ENCODE measurements at regions not wholly inside any gene's neighbourhood (a gene's known extent, or its start where the extent isn't known, plus 50 kb on each side); places are given as distances from the start of the nearest gene placed in this dataset.

GRCh38 chr9:88280816-88281382 is 107.3 kb upstream of the SPIN1 start:
- H3K9me3 ChIP-seq (ENCODE audit: insufficient read depth, low read length, severe bottlenecking) = no peaks in the 10 kb centered on the region
- no peaks in the 10 kb centered on the region for H3K79me2 ChIP-seq (ENCODE audit: insufficient read depth, low read length)
- ATAC-seq (ENCODE audit: insufficient read depth, low read depth) = peak; percentile 42; the same call in 1 of the 3 replicates
- H3K4me3 ChIP-seq (ENCODE audit: low read depth in 1 of 2, low read length in 2 of 2) = no peak overlapping the region
- no peak overlapping the region for H3K9ac ChIP-seq (ENCODE audit: low read depth, low read length)
- no peaks in the 10 kb centered on the region for H3K36me3 ChIP-seq (ENCODE audit: insufficient read depth, low read length)
- H2AFZ ChIP-seq (ENCODE audit: low read depth, low read length) = no peak overlapping the region
- peak; percentile 24 for TF ChIP-seq CTCF (IDR thresholded peaks at IDR 0.05; ENCODE audit: borderline replicate concordance, extremely low read depth, low read length, poor library complexity, severe bottlenecking)
- no peak for TF ChIP-seq EZH2 (IDR thresholded peaks at IDR 0.05; ENCODE audit: borderline replicate concordance, low read depth, low read length, severe bottlenecking)
- H3K4me2 ChIP-seq (ENCODE audit: insufficient read depth, low read length) = no peak overlapping the region
- H4K20me1 ChIP-seq (ENCODE audit: insufficient read depth, low read length) = no peaks in the 10 kb centered on the region
- H3K4me1 ChIP-seq (ENCODE audit: insufficient read depth, low read length) = no peaks in the 10 kb centered on the region
- H3K27ac ChIP-seq (ENCODE audit: low read length) = no peak overlapping the region
- no peaks in the 10 kb centered on the region for H3K27me3 ChIP-seq (ENCODE audit: insufficient read depth, low read length, poor library complexity)
- peak; percentile 17 for DNase-seq

GRCh38 chr9:88278036-88278435 is 110.2 kb upstream of the SPIN1 start:
- H3K36me3 ChIP-seq (ENCODE audit: insufficient read depth, low read length) = no peaks in the 10 kb centered on the region
- H3K9ac ChIP-seq (ENCODE audit: low read depth, low read length) = no peak overlapping the region
- H4K20me1 ChIP-seq (ENCODE audit: insufficient read depth, low read length) = no peaks in the 10 kb centered on the region
- no peak overlapping the region for H3K4me2 ChIP-seq (ENCODE audit: insufficient read depth, low read length)
- no peak overlapping the region for H3K27ac ChIP-seq (ENCODE audit: low read length)
- H3K4me3 ChIP-seq (ENCODE audit: low read depth in 1 of 2, low read length in 2 of 2) = no peak overlapping the region
- no peaks in the 10 kb centered on the region for H3K79me2 ChIP-seq (ENCODE audit: insufficient read depth, low read length)
- no peak overlapping the region for H2AFZ ChIP-seq (ENCODE audit: low read depth, low read length)
- TF ChIP-seq EZH2 (IDR thresholded peaks at IDR 0.05; ENCODE audit: borderline replicate concordance, low read depth, low read length, severe bottlenecking) = no peak
- no peaks in the 10 kb centered on the region for H3K9me3 ChIP-seq (ENCODE audit: insufficient read depth, low read length, severe bottlenecking)
- no peaks in the 10 kb centered on the region for H3K4me1 ChIP-seq (ENCODE audit: insufficient read depth, low read length)
- DNase-seq = no peak
- ATAC-seq (ENCODE audit: insufficient read depth, low read depth) = no peak
- no peaks in the 10 kb centered on the region for H3K27me3 ChIP-seq (ENCODE audit: insufficient read depth, low read length, poor library complexity)

GRCh38 chr9:88274078-88274477 is 114.2 kb upstream of the SPIN1 start:
- Histone ChIP-seq H2AFZ (ENCODE audit: low read depth, low read length) (no peak overlapping the region), H3K79me2 (ENCODE audit: insufficient read depth, low read length) (no peaks in the 10 kb centered on the region), H3K4me3 (ENCODE audit: low read depth in 1 of 2, low read length in 2 of 2) (no peak overlapping the region), H3K9ac (ENCODE audit: low read depth, low read length) (no peak overlapping the region), H3K4me1 (ENCODE audit: insufficient read depth, low read length) (no peaks in the 10 kb centered on the region), H3K27me3 (ENCODE audit: insufficient read depth, low read length, poor library complexity) (no peaks in the 10 kb centered on the region), H3K9me3 (ENCODE audit: insufficient read depth, low read length, severe bottlenecking) (no peaks in the 10 kb centered on the region), H3K27ac (ENCODE audit: low read length) (no peak overlapping the region), H3K4me2 (ENCODE audit: insufficient read depth, low read length) (no peak overlapping the region), H4K20me1 (ENCODE audit: insufficient read depth, low read length) (no peaks in the 10 kb centered on the region), H3K36me3 (ENCODE audit: insufficient read depth, low read length) (no peaks in the 10 kb centered on the region)
- TF ChIP-seq EZH2 (IDR thresholded peaks at IDR 0.05; ENCODE audit: borderline replicate concordance, low read depth, low read length, severe bottlenecking) = no peak
- TF ChIP-seq CTCF (IDR thresholded peaks at IDR 0.05; ENCODE audit: borderline replicate concordance, extremely low read depth, low read length, poor library complexity, severe bottlenecking) = no peak
- no peak for DNase-seq
- no peak for ATAC-seq (ENCODE audit: insufficient read depth, low read depth)

GRCh38 chr9:88272986-88273385 is 115.3 kb upstream of the SPIN1 start:
- TF ChIP-seq EZH2 (IDR thresholded peaks at IDR 0.05; ENCODE audit: borderline replicate concordance, low read depth, low read length, severe bottlenecking) = no peak
- no peak for TF ChIP-seq CTCF (IDR thresholded peaks at IDR 0.05; ENCODE audit: borderline replicate concordance, extremely low read depth, low read length, poor library complexity, severe bottlenecking)
- Histone ChIP-seq H3K27ac (ENCODE audit: low read length) (no peak overlapping the region), H3K9me3 (ENCODE audit: insufficient read depth, low read length, severe bottlenecking) (no peaks in the 10 kb centered on the region), H3K27me3 (ENCODE audit: insufficient read depth, low read length, poor library complexity) (no peaks in the 10 kb centered on the region), H3K79me2 (ENCODE audit: insufficient read depth, low read length) (no peaks in the 10 kb centered on the region), H3K4me2 (ENCODE audit: insufficient read depth, low read length) (no peak overlapping the region), H2AFZ (ENCODE audit: low read depth, low read length) (0 out of 2 replicates have a peak overlapping the region, but pooled peaks have one; percentile 39), H3K36me3 (ENCODE audit: insufficient read depth, low read length) (no peaks in the 10 kb centered on the region), H3K4me3 (ENCODE audit: low read depth in 1 of 2, low read length in 2 of 2) (no peak overlapping the region), H4K20me1 (ENCODE audit: insufficient read depth, low read length) (no peaks in the 10 kb centered on the region), H3K4me1 (ENCODE audit: insufficient read depth, low read length) (no peaks in the 10 kb centered on the region), H3K9ac (ENCODE audit: low read depth, low read length) (no peak overlapping the region)
- no peak for DNase-seq
- ATAC-seq (ENCODE audit: insufficient read depth, low read depth) = no peak

Measured in DND-41 (cell line).